SK-N-SH (cell line): ENCODE measurements at regions not wholly inside any gene's neighbourhood (a gene's known extent, or its start where the extent isn't known, plus 50 kb on each side); places are given as distances from the start of the nearest gene placed in this dataset.

Experiments used
- CHD2 ChIP-seq: fragments of 150-350 bp; IDR thresholded peaks from 2 replicates; pipeline ENCODE4 v1.6.1; 2018; ENCODE audit warnings: low read length; ENCODE audit not compliant: partially characterized antibody
- CTCF ChIP-seq: fragments of 200-600 bp; sonication (generic); IDR thresholded peaks from 2 replicates; pipeline ENCODE4 v1.6.1; 2017; ENCODE audit warnings: antibody characterized with exemption, mild to moderate bottlenecking, moderate library complexity
- IRF3 ChIP-seq: fragments of 150-350 bp; IDR thresholded peaks from 2 replicates; pipeline ENCODE4 v1.6.1; 2016; ENCODE audit warnings: mild to moderate bottlenecking, low read depth, low read length
- JUND ChIP-seq: IDR thresholded peaks from 2 replicates; pipeline ENCODE4 v1.4.0; 2012
- NRF1 ChIP-seq: IDR thresholded peaks from 2 replicates; pipeline ENCODE4 v1.6.1; 2012; ENCODE audit warnings: low read depth, mild to moderate bottlenecking, low read length
- POLR2AphosphoS5 ChIP-seq: IDR thresholded peaks from 2 replicates; pipeline ENCODE4 v1.6.1; 2012; ENCODE audit warnings: low read depth, low read length
- RAD21 ChIP-seq: IDR thresholded peaks from 2 replicates; pipeline ENCODE4 v1.6.1; 2012; ENCODE audit warnings: mild to moderate bottlenecking, low read length
- RCOR1 ChIP-seq: fragments of 150-350 bp; IDR thresholded peaks from 2 replicates; pipeline ENCODE4 v1.6.1; 2017; ENCODE audit warnings: antibody characterized with exemption, low read length
- SMC3 ChIP-seq: IDR thresholded peaks from 2 replicates; pipeline ENCODE4 v1.6.1; 2012; ENCODE audit warnings: low read depth, low read length, improper control_type of control experiment
- TAF1 ChIP-seq: IDR thresholded peaks from 2 replicates; pipeline ENCODE4 v1.6.1; 2012; ENCODE audit warnings: low read depth, mild to moderate bottlenecking, low read length, moderate library complexity, borderline replicate concordance
- TCF12 ChIP-seq: IDR thresholded peaks from 2 replicates; pipeline ENCODE4 v1.4.0; 2012
- USF1 ChIP-seq: IDR thresholded peaks from 2 replicates; pipeline ENCODE4 v1.4.0; 2012; ENCODE audit warnings: low read depth, borderline replicate concordance

DNA sequence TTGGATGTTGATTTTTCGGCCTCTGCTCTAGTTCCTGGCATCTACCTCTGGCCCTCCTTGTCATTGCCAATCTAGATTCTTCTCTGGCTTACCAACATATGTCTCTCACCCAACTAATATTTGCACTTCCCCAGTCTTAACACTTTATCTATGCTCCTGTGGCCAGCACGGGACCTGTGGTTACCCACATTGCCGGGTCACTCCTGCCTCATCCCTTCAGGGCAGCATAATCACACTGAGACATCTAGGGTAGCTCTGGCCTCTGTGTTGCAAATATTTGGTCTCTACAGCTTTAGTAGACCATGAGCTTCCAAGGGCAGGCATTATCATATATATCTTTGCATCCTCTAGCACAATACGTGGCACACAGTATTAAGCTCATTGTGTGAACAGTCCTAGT is 182.0 kb upstream of the ARHGAP20 start:
- TF ChIP-seq SMC3: no peak
- no peak for TF ChIP-seq USF1
- TF ChIP-seq CHD2: no peak
- no peak for TF ChIP-seq NRF1
- no peak for TF ChIP-seq CTCF
- TF ChIP-seq RAD21: no peak
- no peak for TF ChIP-seq RCOR1
- TF ChIP-seq TCF12: no peak
- TF ChIP-seq TAF1: no peak
- TF ChIP-seq POLR2AphosphoS5: no peak
- TF ChIP-seq JUND: no peak
- no peak for TF ChIP-seq IRF3
